Lung (tissue), 11 donors: ENCODE measurements at regions not wholly inside any gene's neighbourhood (a gene's known extent, or its start where the extent isn't known, plus 50 kb on each side); places are given as distances from the start of the nearest gene placed in this dataset.

Source experiments
- ATAC-seq: fragments of 200-7000 bp; cut with Tn5 transposase; one replicate; pipeline ENCODE4 v1.9.1; 2020; ENCODE audit warnings: moderate number of reproducible peaks; ENCODE audit not compliant: insufficient read depth, low FRiP score
- DNase-seq, 3 donors: peaks; one replicate each; pipeline ENCODE4 v3.0.0-alpha.2; 2013 to 2017
- H3K27ac ChIP-seq, 2 donors: one replicate each; pipeline ENCODE4 v1.5.1; 2013; ENCODE audit warnings: mild to moderate bottlenecking in 2 of 2, moderate library complexity in 2 of 2, control low read depth in 1 of 2, inconsistent platforms in 1 of 2, low read depth in 1 of 2, low read length in 1 of 2
- H3K27me3 ChIP-seq, 3 donors: one replicate each; pipeline ENCODE4 v1.5.1; 2013; ENCODE audit warnings: low read length in 2 of 3; ENCODE audit not compliant: control insufficient read depth in 3 of 3, insufficient read depth in 3 of 3
- H3K36me3 ChIP-seq, 4 donors: one replicate each; pipeline ENCODE4 v1.5.1; 2013; ENCODE audit warnings: low read length in 4 of 4, mild to moderate bottlenecking in 1 of 4, moderate library complexity in 1 of 4; ENCODE audit not compliant: control insufficient read depth in 4 of 4, insufficient read depth in 4 of 4
- H3K4me1 ChIP-seq, 5 donors: one replicate each; pipeline ENCODE4 v1.5.1; 2013; ENCODE audit warnings: low read length in 5 of 5, mild to moderate bottlenecking in 2 of 5, moderate library complexity in 1 of 5; ENCODE audit not compliant: control insufficient read depth in 5 of 5, insufficient read depth in 5 of 5
- H3K4me3 ChIP-seq: one replicate; pipeline ENCODE4 v1.5.1; 2013; ENCODE audit warnings: mild to moderate bottlenecking, control low read depth, moderate library complexity
- H3K9ac ChIP-seq, 2 donors: one replicate each; pipeline ENCODE4 v1.5.1; 2013; ENCODE audit warnings: low read length in 2 of 2, control low read depth in 1 of 2; ENCODE audit not compliant: insufficient read depth in 1 of 2
- H3K9me3 ChIP-seq, 4 donors: one replicate each; pipeline ENCODE4 v1.5.1; 2013; ENCODE audit warnings: low read length in 3 of 4, mild to moderate bottlenecking in 1 of 4, moderate library complexity in 1 of 4; ENCODE audit not compliant: control insufficient read depth in 4 of 4, insufficient read depth in 3 of 4
- CTCF ChIP-seq: IDR thresholded peaks from 2 replicates; pipeline ENCODE4 v1.5.1; 2012; ENCODE audit warnings: mild to moderate bottlenecking; ENCODE audit errors: control extremely low read depth, extremely low read depth
- WGBS, 2 donors: extraction: QIAGEN DNeasy Blood & Tissue Kit; methylation state at CpG; one replicate each; pipeline ENCODE4 v1.1.7; 2013; 5-methylcytosine and 5-hydroxymethylcytosine counted together
- donor health status: control.
- donor health status: control.
- donor health status: Bipolar disorder and iron deficiency.
- donor health status: healthy.
- donor health status: DM: yes; HTN: yes; CAD: no.

- peaks cover 0 to 3% (median 0%) of the 10 kb centered on the region in 4 donors for H3K9me3 ChIP-seq
- 89 to 97% methylated on average over 2 of the region's 2 CpGs for WGBS, 2 donors
- H3K4me3 ChIP-seq = no peak overlapping the region
- H3K4me1 ChIP-seq = peaks cover 0 to 2% (median 0%) of the 10 kb centered on the region in 5 donors
- no peaks in the 10 kb centered on the region for H3K36me3 ChIP-seq
- peaks cover 0 to 4% (median 4%) of the 10 kb centered on the region in 3 donors for H3K27me3 ChIP-seq
- H3K27ac ChIP-seq = no peak overlapping the region
- ATAC-seq (no peak), DNase-seq (no peak)
- TF ChIP-seq CTCF = no peak
- no peak overlapping the region for H3K9ac ChIP-seq
Measured at GRCh38 chr2:45282646-45283045, 273.4 kb upstream of the SIX2 start.

DNA sequence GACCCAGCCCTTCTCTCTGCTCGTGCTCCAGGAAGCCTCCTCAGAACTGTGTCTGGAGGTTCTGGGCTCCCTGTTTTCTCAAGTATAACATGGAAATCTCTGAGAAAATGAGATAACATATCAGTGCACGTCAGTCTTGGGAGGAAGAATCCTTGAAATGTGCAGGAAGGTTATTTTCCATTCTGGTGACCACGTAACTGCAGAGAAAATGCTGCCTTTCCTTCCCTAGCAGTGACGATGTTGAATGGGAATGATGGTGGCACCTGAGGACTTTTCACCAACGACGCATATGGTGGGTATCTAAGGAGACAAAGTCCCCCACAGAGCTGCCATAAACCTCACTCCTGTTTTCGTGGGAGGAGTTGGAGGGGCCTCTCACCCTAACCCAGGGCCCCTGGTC, 272.1 kb upstream of the SIX2 start:
- 74 to 84% methylated on average over 7 of the region's 7 CpGs for WGBS, 2 donors
- Histone ChIP-seq H3K4me1 (peaks cover 0 to 2% (median 0%) of the 10 kb centered on the region in 5 donors), H3K27ac (no peak overlapping the region), H3K36me3 (no peaks in the 10 kb centered on the region), H3K9me3 (peaks cover 0 to 3% (median 0%) of the 10 kb centered on the region in 4 donors), H3K9ac (no peak overlapping the region), H3K4me3 (no peak overlapping the region), H3K27me3 (peaks cover 0 to 4% (median 0%) of the 10 kb centered on the region in 3 donors)
- TF ChIP-seq CTCF = no peak
- ATAC-seq (no peak), DNase-seq (no peak)

DNA sequence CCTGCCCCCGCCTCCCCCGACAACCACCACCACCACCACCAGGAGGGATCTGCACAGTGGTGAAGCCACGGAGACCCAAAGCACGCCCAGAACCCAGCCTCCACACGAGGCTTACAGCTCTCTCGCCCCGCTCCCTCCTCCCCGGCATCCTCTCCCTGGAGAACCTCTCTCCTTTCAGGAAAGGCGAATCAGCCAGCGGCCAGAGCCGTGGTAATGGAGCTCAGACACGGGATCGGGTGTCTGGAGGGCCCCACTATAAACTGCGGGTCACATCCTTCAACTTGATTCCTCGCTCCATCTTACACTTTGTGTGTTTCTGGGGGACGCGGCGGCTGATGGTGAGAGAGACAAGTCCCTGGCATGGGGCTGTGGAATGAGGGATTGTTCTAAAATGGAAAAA, 271.5 kb upstream of the SIX2 start:
- Histone ChIP-seq H3K27ac (no peak overlapping the region), H3K4me3 (no peak overlapping the region), H3K9ac (no peak overlapping the region), H3K27me3 (peaks cover 0 to 4% (median 0%) of the 10 kb centered on the region in 3 donors), H3K36me3 (no peaks in the 10 kb centered on the region), H3K4me1 (peaks cover 0 to 2% (median 0%) of the 10 kb centered on the region in 5 donors), H3K9me3 (peaks cover 0 to 3% (median 0%) of the 10 kb centered on the region in 4 donors)
- no peak for TF ChIP-seq CTCF
- DNase-seq (no peak), ATAC-seq (no peak)
- 89 to 91% methylated on average over 18 of the region's 18 CpGs for WGBS, 2 donors

DNA sequence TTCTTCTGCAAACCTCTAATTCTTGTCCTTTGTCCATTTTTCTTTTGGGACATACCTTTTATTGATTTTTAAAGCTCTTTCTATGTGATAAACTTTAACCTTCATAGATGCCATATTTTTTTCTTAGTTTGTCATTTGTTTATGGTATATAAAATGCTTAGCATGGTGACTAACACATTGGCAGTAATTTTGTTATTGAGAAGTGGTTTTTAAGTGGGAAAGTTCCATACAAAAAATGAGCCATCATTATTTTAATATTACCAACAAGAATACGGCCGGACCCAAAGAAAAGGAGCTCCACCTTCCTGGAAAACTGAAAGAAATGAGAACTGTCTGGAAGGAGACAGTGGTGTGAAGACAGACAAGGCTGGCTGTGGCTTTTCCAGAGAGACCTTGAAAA, 270.1 kb upstream of the SIX2 start:
- peaks cover 0 to 4% (median 0%) of the 10 kb centered on the region in 3 donors for H3K27me3 ChIP-seq
- H3K4me1 ChIP-seq = peaks cover 0 to 2% (median 0%) of the 10 kb centered on the region in 5 donors
- no peaks in the 10 kb centered on the region for H3K36me3 ChIP-seq
- H3K27ac ChIP-seq = no peak overlapping the region
- no peak overlapping the region for H3K4me3 ChIP-seq
- peaks cover 0 to 2% (median 0%) of the 10 kb centered on the region in 4 donors for H3K9me3 ChIP-seq
- no peak for DNase-seq
- H3K9ac ChIP-seq = no peak overlapping the region
- ATAC-seq = no peak
- WGBS, 2 donors = 68 to 93% methylated on average over 2 of the region's 2 CpGs
- TF ChIP-seq CTCF = no peak
